Fibroblast of lung (primary cell): ENCODE measurements at regions not wholly inside any gene's neighbourhood (a gene's known extent, or its start where the extent isn't known, plus 50 kb on each side); places are given as distances from the start of the nearest gene placed in this dataset.

Source experiments
- DNase-seq, 2 donors: peaks; one replicate each; pipeline versions ENCODE4 v3.0.0 to v3.0.0-alpha.2; 2010; ENCODE audit warnings: low read depth in 2 of 2
- H2AFZ ChIP-seq: 2 replicates; pipeline ENCODE4 v1.5.1; 2012; ENCODE audit warnings: low read length, control low read depth, inconsistent platforms
- H3K27ac ChIP-seq: 2 replicates; pipeline ENCODE4 v1.5.1; 2011; ENCODE audit warnings: low read length, control low read depth; ENCODE audit not compliant: insufficient read depth
- H3K27me3 ChIP-seq: 2 replicates; pipeline ENCODE4 v1.5.1; 2011; ENCODE audit warnings: mild to moderate bottlenecking, low read length; ENCODE audit not compliant: control insufficient read depth, insufficient read depth
- H3K36me3 ChIP-seq: 2 replicates; pipeline ENCODE4 v1.5.1; 2011; ENCODE audit warnings: low read length; ENCODE audit not compliant: control insufficient read depth, insufficient read depth
- H3K4me1 ChIP-seq: 2 replicates; pipeline ENCODE4 v1.5.1; 2011; ENCODE audit warnings: low read length; ENCODE audit not compliant: control insufficient read depth, insufficient read depth; ENCODE audit errors: extremely low read depth
- H3K4me2 ChIP-seq: 2 replicates; pipeline ENCODE4 v1.5.1; 2011; ENCODE audit warnings: low read length, control low read depth; ENCODE audit not compliant: insufficient read depth; ENCODE audit errors: extremely low read depth
- H3K4me3 ChIP-seq, 4 experiments: fragments of 200-600 bp in 1 of 4; sonication (generic) in 1 of 4; replicated peaks in 1 of 4; 2 replicates each; pipeline ENCODE4 v1.5.1; 2011 to 2016; ENCODE audit warnings: low read length in 4 of 4, low read depth in 3 of 4, mild to moderate bottlenecking in 3 of 4, control low read depth in 2 of 4, inconsistent platforms in 1 of 4, mixed read lengths in 1 of 4; ENCODE audit not compliant: insufficient read depth in 1 of 4; ENCODE audit errors: control extremely low read depth in 1 of 4
- H3K79me2 ChIP-seq: 2 replicates; pipeline ENCODE4 v1.5.1; 2012; ENCODE audit warnings: mild to moderate bottlenecking, low read length, inconsistent platforms; ENCODE audit not compliant: control insufficient read depth, insufficient read depth
- H3K9ac ChIP-seq: 2 replicates; pipeline ENCODE4 v1.5.1; 2011; ENCODE audit warnings: mild to moderate bottlenecking, low read length, control low read depth; ENCODE audit not compliant: insufficient read depth
- H3K9me3 ChIP-seq: 2 replicates; pipeline ENCODE4 v1.5.1; 2012; ENCODE audit warnings: low read depth, low read length; ENCODE audit not compliant: control insufficient read depth, insufficient read depth
- H4K20me1 ChIP-seq: 2 replicates; pipeline ENCODE4 v1.5.1; 2011; ENCODE audit warnings: low read length; ENCODE audit not compliant: control insufficient read depth, insufficient read depth; ENCODE audit errors: extremely low read depth
- CTCF ChIP-seq, 2 donors: IDR thresholded peaks in 1 of 2; conservative IDR thresholded peaks in 1 of 2; 1 replicate in 1 of 2; 2 replicates in 1 of 2; pipeline ENCODE4 v1.5.1; 2011 to 2012; ENCODE audit warnings: low read length in 2 of 2, control low read depth in 1 of 2, inconsistent platforms in 1 of 2, low read depth in 1 of 2, mild to moderate bottlenecking in 1 of 2
- EZH2 ChIP-seq: IDR thresholded peaks from 2 replicates; pipeline ENCODE4 v1.5.1; 2012; ENCODE audit warnings: low read length, control low read depth, mild to moderate bottlenecking; ENCODE audit errors: missing control alignments

GRCh38 chr15:92243227-92243626, 150.5 kb upstream of the ST8SIA2 start:
- Histone ChIP-seq H3K79me2 (no peaks in the 10 kb centered on the region), H3K9me3 (no peaks in the 10 kb centered on the region), H4K20me1 (no peaks in the 10 kb centered on the region), H3K27ac (no peak overlapping the region), H3K9ac (no peak overlapping the region), H3K4me1 (no peaks in the 10 kb centered on the region), H3K4me3 (no peak overlapping the region), H3K27me3 (no peaks in the 10 kb centered on the region), H3K4me2 (no peak overlapping the region), H2AFZ (no peak overlapping the region), H3K36me3 (no peaks in the 10 kb centered on the region)
- TF ChIP-seq EZH2 (no peak), CTCF (conservative IDR thresholded peaks at IDR 0.05 in 1 of 2, IDR thresholded peaks at IDR 0.05 in 1 of 2; ENCODE audit: low read depth in 1 of 2, low read length in 2 of 2) (no peak)
- no peak for DNase-seq

GRCh38 chr15:92244703-92245102, 149.0 kb upstream of the ST8SIA2 start:
- H3K9me3 ChIP-seq = no peaks in the 10 kb centered on the region
- H4K20me1 ChIP-seq = no peaks in the 10 kb centered on the region
- no peaks in the 10 kb centered on the region for H3K36me3 ChIP-seq
- H3K4me3 ChIP-seq = no peak overlapping the region
- H3K27ac ChIP-seq = no peak overlapping the region
- H2AFZ ChIP-seq = no peak overlapping the region
- no peak overlapping the region for H3K9ac ChIP-seq
- DNase-seq = no peak
- no peaks in the 10 kb centered on the region for H3K4me1 ChIP-seq
- H3K4me2 ChIP-seq = no peak overlapping the region
- H3K27me3 ChIP-seq = no peaks in the 10 kb centered on the region
- no peaks in the 10 kb centered on the region for H3K79me2 ChIP-seq
- TF ChIP-seq EZH2 = no peak
- no peak for TF ChIP-seq CTCF (conservative IDR thresholded peaks at IDR 0.05 in 1 of 2, IDR thresholded peaks at IDR 0.05 in 1 of 2; ENCODE audit: low read depth in 1 of 2, low read length in 2 of 2)

- DNase-seq = no peak
- no peak overlapping the region for H3K4me3 ChIP-seq
- no peak overlapping the region for H2AFZ ChIP-seq
- H3K9ac ChIP-seq = no peak overlapping the region
- no peaks in the 10 kb centered on the region for H3K9me3 ChIP-seq
- no peaks in the 10 kb centered on the region for H3K79me2 ChIP-seq
- H3K27me3 ChIP-seq = no peaks in the 10 kb centered on the region
- H3K27ac ChIP-seq = no peak overlapping the region
- no peaks in the 10 kb centered on the region for H3K36me3 ChIP-seq
- TF ChIP-seq EZH2 (no peak), CTCF (conservative IDR thresholded peaks at IDR 0.05 in 1 of 2, IDR thresholded peaks at IDR 0.05 in 1 of 2; ENCODE audit: low read depth in 1 of 2, low read length in 2 of 2) (no peak)
- H4K20me1 ChIP-seq = no peaks in the 10 kb centered on the region
- no peak overlapping the region for H3K4me2 ChIP-seq
- no peaks in the 10 kb centered on the region for H3K4me1 ChIP-seq
Observed at GRCh38 chr15:92247649-92248242, 145.9 kb upstream of the ST8SIA2 start.
